Esophagus muscularis mucosa (tissue), 4 donors: ENCODE measurements at regions not wholly inside any gene's neighbourhood (a gene's known extent, or its start where the extent isn't known, plus 50 kb on each side); places are given as distances from the start of the nearest gene placed in this dataset.

ENCODE experiments used
- DNase-seq: peaks from one replicate; pipeline ENCODE4 v3.0.0-alpha.2; 2017; ENCODE audit errors: extremely low spot score
- H3K27ac ChIP-seq, 4 donors: fragments of 200-600 bp; sonication (generic); replicated peaks in 1 of 4; 1 replicate in 3 of 4; 2 replicates in 1 of 4; pipeline ENCODE4 v1.5.1; 2016 to 2019; ENCODE audit warnings: mild to moderate bottlenecking in 1 of 4
- H3K27me3 ChIP-seq, 4 donors: fragments of 200-600 bp; sonication (generic); one replicate each; pipeline versions ENCODE4 v1.5.1 to v1.6.0; 2016 to 2019
- H3K36me3 ChIP-seq, 4 donors: fragments of 200-600 bp; sonication (generic); one replicate each; pipeline ENCODE4 v1.5.1; 2016 to 2019
- H3K4me1 ChIP-seq, 4 donors: fragments of 200-600 bp; sonication (generic); one replicate each; pipeline ENCODE4 v1.5.1; 2016 to 2019
- H3K4me3 ChIP-seq, 4 donors: fragments of 200-600 bp; sonication (generic); 1 replicate in 2 of 4; 2 replicates in 2 of 4; pipeline ENCODE4 v1.5.1; 2016 to 2019; ENCODE audit warnings: mild to moderate bottlenecking in 4 of 4, moderate library complexity in 1 of 4
- H3K9me3 ChIP-seq, 4 donors: fragments of 200-600 bp; sonication (generic); 1 replicate in 3 of 4; 2 replicates in 1 of 4; pipeline ENCODE4 v1.5.1; 2016 to 2019
- EP300 ChIP-seq: sonication (generic); formaldehyde crosslinking; IDR thresholded peaks from one replicate; pipeline ENCODE4 v1.6.1; 2017; ENCODE audit warnings: antibody characterized with exemption
- POLR2A ChIP-seq: fragments of 450-650 bp; IDR thresholded peaks from one replicate; pipeline ENCODE4 v1.6.1; 2017; ENCODE audit warnings: antibody characterized with exemption, moderate library complexity, mild to moderate bottlenecking, low read depth
- POLR2AphosphoS5 ChIP-seq, 2 donors: sonication (generic); formaldehyde crosslinking; IDR thresholded peaks; one replicate each; pipeline ENCODE4 v1.6.1; 2017; ENCODE audit warnings: antibody characterized with exemption in 2 of 2
- WGBS: methylation state at CpG from one replicate; pipeline ENCODE4 v1.1.5; 2018; 5-methylcytosine and 5-hydroxymethylcytosine counted together
- intact Hi-C: fragments of 100-400 bp; cut with DNase I; formaldehyde crosslinking; loops from one replicate; pipeline ENCODE4 v1.15.1; 2023
- TF ChIP-seq, protein P1 (sequence below), 3 experiments: fragments of 200-600 bp in 2 of 3; fragments of 450-650 bp in 1 of 3; sonication (generic) in 2 of 3; IDR thresholded peaks; one replicate each; pipeline ENCODE4 v1.5.1; 2017 to 2019; ENCODE audit warnings: antibody characterized with exemption in 3 of 3, mild to moderate bottlenecking in 2 of 3, moderate library complexity in 1 of 3

DNA sequence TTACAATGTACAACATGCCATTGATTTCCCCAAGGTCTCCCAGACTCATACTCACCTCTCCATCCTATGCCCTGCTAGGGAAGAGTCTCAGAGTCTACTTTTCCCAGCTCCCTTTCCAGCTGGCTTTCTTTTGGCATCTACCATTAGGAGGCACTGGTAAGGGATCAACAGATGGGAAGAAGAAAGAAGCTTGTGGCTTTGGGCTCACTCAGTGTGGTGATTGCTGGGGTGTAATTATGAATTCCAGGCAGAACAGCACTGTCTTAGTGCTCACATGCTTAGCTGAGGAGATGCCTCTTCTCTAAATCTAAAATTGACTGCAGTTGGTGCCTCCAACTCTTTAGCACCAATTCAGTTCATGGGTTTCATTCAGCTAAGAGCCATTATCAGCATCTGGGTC, 330.0 kb downstream of the PSAT1 start:
- TF ChIP-seq POLR2A (no peak), POLR2AphosphoS5 (IDR thresholded peaks at IDR 0.05) (no peak), EP300 (no peak)
- TF ChIP-seq, protein P1, sequence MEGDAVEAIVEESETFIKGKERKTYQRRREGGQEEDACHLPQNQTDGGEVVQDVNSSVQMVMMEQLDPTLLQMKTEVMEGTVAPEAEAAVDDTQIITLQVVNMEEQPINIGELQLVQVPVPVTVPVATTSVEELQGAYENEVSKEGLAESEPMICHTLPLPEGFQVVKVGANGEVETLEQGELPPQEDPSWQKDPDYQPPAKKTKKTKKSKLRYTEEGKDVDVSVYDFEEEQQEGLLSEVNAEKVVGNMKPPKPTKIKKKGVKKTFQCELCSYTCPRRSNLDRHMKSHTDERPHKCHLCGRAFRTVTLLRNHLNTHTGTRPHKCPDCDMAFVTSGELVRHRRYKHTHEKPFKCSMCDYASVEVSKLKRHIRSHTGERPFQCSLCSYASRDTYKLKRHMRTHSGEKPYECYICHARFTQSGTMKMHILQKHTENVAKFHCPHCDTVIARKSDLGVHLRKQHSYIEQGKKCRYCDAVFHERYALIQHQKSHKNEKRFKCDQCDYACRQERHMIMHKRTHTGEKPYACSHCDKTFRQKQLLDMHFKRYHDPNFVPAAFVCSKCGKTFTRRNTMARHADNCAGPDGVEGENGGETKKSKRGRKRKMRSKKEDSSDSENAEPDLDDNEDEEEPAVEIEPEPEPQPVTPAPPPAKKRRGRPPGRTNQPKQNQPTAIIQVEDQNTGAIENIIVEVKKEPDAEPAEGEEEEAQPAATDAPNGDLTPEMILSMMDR (IDR thresholded peaks at IDR 0.05): no peak
- Histone ChIP-seq H3K27me3 (no peaks in the 10 kb centered on the region), H3K27ac (no peak overlapping the region), H3K4me3 (no peak overlapping the region), H3K9me3 (no peaks in the 10 kb centered on the region), H3K4me1 (no peaks in the 10 kb centered on the region), H3K36me3 (no peaks in the 10 kb centered on the region)
- no peak for DNase-seq
- intact Hi-C loops: no loop called here

DNA sequence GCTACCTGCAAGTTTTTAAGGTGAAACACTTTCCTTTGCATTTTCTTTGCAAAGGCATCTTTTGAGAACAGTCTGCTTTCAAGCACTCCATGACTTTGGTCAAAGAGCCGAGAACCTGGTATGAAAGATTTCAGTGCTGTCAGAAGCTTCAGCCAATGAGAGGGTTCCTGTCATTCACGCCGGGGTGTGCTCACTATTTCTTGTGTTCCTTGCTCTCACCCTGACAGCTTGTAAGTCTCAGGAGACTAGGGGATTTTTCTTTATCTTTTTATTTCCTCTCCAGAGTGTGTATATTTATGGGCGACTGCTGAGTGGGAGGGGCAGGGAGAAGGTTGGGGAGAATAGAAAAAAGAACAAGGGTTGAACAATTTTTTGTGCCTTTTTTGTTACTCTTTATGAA, 334.0 kb downstream of the PSAT1 start:
- Histone ChIP-seq H3K9me3 (no peaks in the 10 kb centered on the region), H3K4me1 (no peaks in the 10 kb centered on the region), H3K27me3 (no peaks in the 10 kb centered on the region), H3K4me3 (no peak overlapping the region), H3K36me3 (no peaks in the 10 kb centered on the region), H3K27ac (no peak overlapping the region)
- DNase-seq: no peak
- 59% methylated on average over 4 of the region's 4 CpGs for WGBS
- TF ChIP-seq, protein P1 (IDR thresholded peaks at IDR 0.05): no peak
- no peak for TF ChIP-seq POLR2A
- no peak for TF ChIP-seq POLR2AphosphoS5 (IDR thresholded peaks at IDR 0.05)
- TF ChIP-seq EP300: no peak
- intact Hi-C loops: no loop called here

DNA sequence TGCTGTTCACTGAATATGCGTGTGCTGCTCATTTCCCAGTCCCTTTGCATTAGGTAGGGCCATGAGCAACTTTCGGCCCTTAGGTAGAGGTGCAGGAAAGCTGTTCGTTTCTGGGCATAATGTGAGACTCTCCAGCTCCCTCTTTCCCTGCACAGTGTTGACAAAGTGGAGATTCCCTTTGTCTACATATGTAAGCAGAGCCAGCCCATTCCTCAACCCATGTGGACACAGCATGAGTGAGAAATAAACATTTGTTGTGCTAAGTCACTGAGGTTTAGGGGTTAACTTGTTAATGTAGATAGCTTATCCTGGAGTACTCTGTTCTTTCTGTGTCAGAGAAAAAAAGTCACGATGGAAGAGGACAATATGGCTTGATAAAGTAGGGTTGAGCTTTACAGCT, 343.8 kb downstream of the PSAT1 start:
- intact Hi-C loops: no loop called here
- no peak for DNase-seq
- H3K4me3 ChIP-seq: no peak overlapping the region
- H3K27ac ChIP-seq: no peak overlapping the region
- H3K9me3 ChIP-seq: peaks cover 0 to 10% (median 0%) of the 10 kb centered on the region in 4 donors
- WGBS: 72% methylated on average over 4 of the region's 4 CpGs
- H3K27me3 ChIP-seq: no peaks in the 10 kb centered on the region
- TF ChIP-seq EP300 (no peak), POLR2A (no peak), POLR2AphosphoS5 (IDR thresholded peaks at IDR 0.05) (no peak)
- TF ChIP-seq, protein P1 (IDR thresholded peaks at IDR 0.05): no peak
- no peaks in the 10 kb centered on the region for H3K36me3 ChIP-seq
- H3K4me1 ChIP-seq: no peaks in the 10 kb centered on the region

DNA sequence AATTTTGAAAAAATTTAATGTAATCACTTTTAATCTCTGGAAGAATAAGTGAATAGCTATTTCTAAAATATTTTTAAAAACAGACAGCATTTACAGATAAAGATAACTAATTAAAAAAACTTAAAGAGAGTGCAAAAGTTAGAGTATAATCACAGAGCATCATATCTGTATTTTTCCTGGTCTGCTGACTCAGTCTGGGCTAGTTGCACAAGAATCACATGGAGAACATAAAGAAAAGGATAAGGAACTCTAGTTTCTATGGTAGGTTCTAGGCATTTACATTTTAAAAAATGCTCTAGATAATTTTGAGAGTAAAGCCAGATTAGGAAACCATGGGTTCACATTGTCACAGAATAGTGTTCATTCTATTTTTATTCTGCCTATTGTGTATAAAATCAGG, 347.4 kb downstream of the PSAT1 start:
- intact Hi-C loops: no loop called here
- no peaks in the 10 kb centered on the region for H3K27me3 ChIP-seq
- TF ChIP-seq, protein P1 (IDR thresholded peaks at IDR 0.05): no peak
- TF ChIP-seq POLR2A: no peak
- TF ChIP-seq POLR2AphosphoS5 (IDR thresholded peaks at IDR 0.05): no peak
- no peak for TF ChIP-seq EP300

DNA sequence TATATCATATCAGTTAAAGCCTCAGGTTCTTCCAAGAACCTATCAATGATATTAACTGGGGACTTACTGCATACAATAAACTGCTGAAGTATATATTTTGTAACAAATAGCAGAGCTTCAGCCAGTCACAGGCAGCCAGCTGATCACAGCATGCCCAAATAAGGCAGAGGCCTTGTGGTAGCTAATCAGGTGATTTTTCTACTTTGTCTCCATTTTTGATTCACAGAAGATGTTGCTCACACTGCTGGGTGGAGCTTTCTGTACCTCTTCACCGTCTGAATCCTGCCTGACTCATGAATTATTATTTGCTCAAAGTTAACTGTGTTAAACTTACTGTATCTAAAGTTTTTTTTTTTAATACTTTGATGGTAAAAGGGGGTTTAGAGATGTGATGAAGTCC, 357.4 kb downstream of the PSAT1 start:
- H3K36me3 ChIP-seq: no peaks in the 10 kb centered on the region
- intact Hi-C loops: no loop called here
- no peaks in the 10 kb centered on the region for H3K27me3 ChIP-seq
- no peaks in the 10 kb centered on the region for H3K4me1 ChIP-seq
- 78% methylated on average over 1 of the region's 1 CpG for WGBS
- H3K9me3 ChIP-seq: no peaks in the 10 kb centered on the region
- H3K4me3 ChIP-seq: no peak overlapping the region
- TF ChIP-seq POLR2A (no peak), POLR2AphosphoS5 (IDR thresholded peaks at IDR 0.05) (no peak), EP300 (no peak)
- TF ChIP-seq, protein P1 (IDR thresholded peaks at IDR 0.05): no peak
- no peak for DNase-seq
- no peak overlapping the region for H3K27ac ChIP-seq

More for the DNA sequence above, 347.4 kb downstream of the PSAT1 start:
- no peak overlapping the region for H3K27ac ChIP-seq
- H3K4me3 ChIP-seq: no peak overlapping the region
- no peaks in the 10 kb centered on the region for H3K4me1 ChIP-seq
- peaks cover 0 to 31% (median 3%) of the 10 kb centered on the region in 4 donors for H3K9me3 ChIP-seq
- no peaks in the 10 kb centered on the region for H3K36me3 ChIP-seq
- no peak for DNase-seq
